Stomach (tissue), 4 donors: ENCODE measurements at regions not wholly inside any gene's neighbourhood (a gene's known extent, or its start where the extent isn't known, plus 50 kb on each side); places are given as distances from the start of the nearest gene placed in this dataset.

Experiments used
- CTCF ChIP-seq, 7 experiments: fragments of 450-650 bp in 4 of 7; fragments of 200-600 bp in 3 of 7; sonication (generic) in 3 of 7; IDR thresholded peaks; one replicate each; pipeline ENCODE4 v1.5.1; 2016 to 2019; ENCODE audit warnings: antibody characterized with exemption in 7 of 7, control low read depth in 2 of 7, mild to moderate bottlenecking in 1 of 7
- POLR2AphosphoS5 ChIP-seq, 3 donors: sonication (generic); formaldehyde crosslinking; IDR thresholded peaks; one replicate each; pipeline ENCODE4 v1.6.1; 2016; ENCODE audit warnings: antibody characterized with exemption in 3 of 3

- TF ChIP-seq CTCF (IDR thresholded peaks at IDR 0.05) (no peak), POLR2AphosphoS5 (IDR thresholded peaks at IDR 0.05) (no peak)
These were observed 1167.8 kb upstream of the PRKX start for GRCh38 chrX:4881277-4881676.
